AG04449 (cell line): ENCODE measurements at regions not wholly inside any gene's neighbourhood (a gene's known extent, or its start where the extent isn't known, plus 50 kb on each side); places are given as distances from the start of the nearest gene placed in this dataset.
"Not testable (repeated sequence)": the region's sequence is repeated elsewhere in the genome, so short reads cannot be mapped to it uniquely, and the experiment has no call there.

Experiments used
- CTCF ChIA-PET: fragments of 350-600 bp; formaldehyde crosslinking; extraction: SDS; loops from one replicate; lab custom pipeline; 2021; ENCODE audit warnings: antibody characterized with exemption; lab: Yijun Ruan, JAX
- POLR2A ChIA-PET: fragments of 400-600, 350-600 bp; formaldehyde crosslinking; extraction: SDS; loops from one replicate; lab custom pipeline; 2020; ENCODE audit warnings: antibody characterized with exemption, inconsistent platforms; lab: Yijun Ruan, JAX
- DNase-seq: peaks from one replicate; pipeline ENCODE4 v3.0.0-alpha.2; 2010; ENCODE audit warnings: low read depth, low spot score
- H3K4me3 ChIP-seq: 2 replicates; pipeline ENCODE4 v1.5.1; 2011; ENCODE audit warnings: low read depth, mild to moderate bottlenecking, control low read depth, low read length
- CTCF ChIP-seq: IDR thresholded peaks from one replicate; pipeline ENCODE4 v1.5.1; 2011; ENCODE audit warnings: mild to moderate bottlenecking, moderate library complexity, low read length, control low read depth, inconsistent platforms; ENCODE audit not compliant: insufficient read depth; ENCODE audit errors: missing control alignments

DNA sequence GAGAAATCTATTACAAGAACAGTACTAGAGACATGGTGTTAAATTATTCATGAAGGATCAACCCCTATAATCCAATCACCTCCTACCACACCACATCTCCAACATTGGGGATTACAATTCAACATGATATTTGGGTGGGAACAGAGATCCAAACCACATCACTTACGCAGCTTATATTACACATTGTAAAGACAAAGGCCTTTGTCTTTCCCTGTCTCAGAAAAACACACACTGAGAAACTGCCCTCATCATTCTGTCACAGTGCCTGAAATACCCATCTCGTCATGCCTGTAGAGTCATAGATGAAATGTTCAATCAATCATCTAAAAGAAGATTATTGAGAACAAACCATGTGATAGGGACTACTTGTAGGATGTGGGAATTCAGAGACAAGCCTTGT lies 558.8 kb upstream of the GRIA3 start:
- ChIA-PET CTCF (no interaction called here), POLR2A (no interaction called here)

GRCh38 chrX:122625821-122626220 lies 558.3 kb upstream of the GRIA3 start:
- no peak overlapping the region for H3K4me3 ChIP-seq
- ChIA-PET POLR2A (no interaction called here), CTCF (no interaction called here)
- no peak for TF ChIP-seq CTCF
- peak; percentile 19 for DNase-seq

More for the DNA sequence above, 558.8 kb upstream of the GRIA3 start:
- DNase-seq: no peak
- no peak overlapping the region for H3K4me3 ChIP-seq
- TF ChIP-seq CTCF: no peak

GRCh38 chrX:122626871-122627270 lies 557.2 kb upstream of the GRIA3 start:
- DNase-seq: no peak
- no peak overlapping the region for H3K4me3 ChIP-seq
- ChIA-PET POLR2A (no interaction called here), CTCF (no interaction called here)
- TF ChIP-seq CTCF: no peak

DNA sequence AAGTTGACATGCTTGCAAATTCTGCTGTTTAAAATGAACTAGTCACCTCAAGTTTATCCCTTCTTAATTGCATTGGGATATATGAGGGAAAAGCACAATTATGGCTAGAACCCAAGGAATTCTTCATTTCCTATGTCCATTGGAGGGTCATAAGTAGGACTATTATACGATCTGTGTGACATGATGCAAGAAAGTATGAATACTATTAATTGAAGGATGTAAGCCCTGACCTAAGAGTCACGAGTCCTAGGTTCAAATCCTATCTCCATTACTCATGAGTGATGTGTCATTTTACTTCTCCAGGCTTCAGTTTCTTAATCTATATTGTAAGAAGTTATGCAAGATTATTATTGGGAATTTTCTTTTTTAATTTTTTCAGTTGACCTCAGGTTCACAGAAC lies 542.9 kb upstream of the GRIA3 start:
- POLR2A ChIA-PET: no interaction called here
- CTCF ChIA-PET: no interaction called here
- no peak for TF ChIP-seq CTCF
- peak; percentile 1 for DNase-seq
- H3K4me3 ChIP-seq: no peak overlapping the region

- POLR2A ChIA-PET: no interaction called here
- TF ChIP-seq CTCF: no peak
- CTCF ChIA-PET: no interaction called here
- H3K4me3 ChIP-seq: no peak overlapping the region
- DNase-seq: no peak
Measured at GRCh38 chrX:122641826-122642225, 542.3 kb upstream of the GRIA3 start.

GRCh38 chrX:122655256-122655655 lies 528.8 kb upstream of the GRIA3 start:
- CTCF ChIA-PET, DNase-seq, POLR2A ChIA-PET, H3K4me3 ChIP-seq: not testable (repeated sequence)

DNA sequence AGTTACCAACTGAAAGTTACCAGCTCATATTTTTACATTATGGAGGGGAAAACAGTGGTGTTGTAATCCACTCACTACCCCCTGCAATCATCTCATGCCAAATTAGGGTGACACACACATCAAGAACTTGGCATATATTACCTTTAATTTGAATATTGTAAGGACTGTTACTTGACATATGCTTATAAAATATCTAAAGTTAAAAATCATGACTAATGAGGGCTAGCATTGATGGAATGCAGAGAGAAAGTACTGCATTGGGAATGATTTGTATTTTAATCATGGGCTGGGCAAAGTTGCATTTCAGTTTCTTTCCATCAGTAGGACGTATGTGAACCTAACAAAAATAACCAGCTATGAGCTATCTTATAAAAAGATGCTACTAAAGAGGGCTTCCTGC lies 517.5 kb upstream of the GRIA3 start:
- TF ChIP-seq CTCF: no peak
- no peak overlapping the region for H3K4me3 ChIP-seq
- no peak for DNase-seq
- ChIA-PET CTCF (no interaction called here), POLR2A (no interaction called here)
